GM19328 (cell line): ENCODE measurements at regions not wholly inside any gene's neighbourhood (a gene's known extent, or its start where the extent isn't known, plus 50 kb on each side); places are given as distances from the start of the nearest gene placed in this dataset.

Experiments used
- ATAC-seq: cut with Tn5 transposase; IDR thresholded peaks from one replicate; pipeline ENCODE4 v1.9.1; 2021; ENCODE audit warnings: mild to moderate bottlenecking, moderate library complexity; ENCODE audit not compliant: unreplicated experiment

DNA sequence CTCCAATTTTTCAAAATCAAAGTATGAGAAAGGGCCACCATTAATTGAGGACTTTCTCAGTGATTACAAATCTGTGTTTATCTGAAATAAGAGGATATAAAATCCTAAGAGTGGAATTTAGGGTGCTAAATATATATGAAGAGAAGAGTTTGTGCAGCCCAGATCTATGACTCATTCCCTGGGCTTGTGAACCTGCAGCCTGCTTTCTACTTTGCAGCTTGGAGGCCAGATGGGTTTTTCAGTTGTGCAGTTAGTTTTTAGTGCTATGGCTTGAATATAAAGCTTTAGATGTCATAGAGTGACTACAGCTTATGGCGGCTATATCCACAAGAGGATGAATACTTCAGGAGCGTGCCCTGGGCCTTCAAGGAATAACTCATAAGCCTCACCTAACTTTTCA is 1391.1 kb downstream of the FSTL5 start:
- no peak for ATAC-seq

- ATAC-seq, result no peak
These were observed 1368.6 kb downstream of the FSTL5 start for GRCh38 chr4:160795216-160795615.

DNA sequence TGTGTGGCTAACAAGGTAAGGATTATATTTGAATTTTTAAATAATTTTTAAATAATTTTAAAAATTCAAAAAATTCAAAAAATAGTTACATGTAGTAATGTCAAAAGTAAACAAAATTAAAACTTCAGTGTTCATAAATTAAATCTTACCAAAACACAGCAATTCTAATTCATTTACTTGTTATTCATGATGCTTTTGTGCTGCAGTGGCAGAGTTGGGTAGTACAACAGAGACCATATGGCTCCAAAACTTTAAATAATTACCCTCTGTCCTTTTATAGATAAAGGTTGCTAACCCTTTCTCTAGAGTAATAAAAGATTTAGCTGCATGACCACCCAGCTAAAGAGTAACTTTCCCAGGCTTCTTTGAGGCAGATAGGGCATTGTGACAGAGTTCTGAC is 1355.6 kb downstream of the FSTL5 start:
- ATAC-seq, result no peak

DNA sequence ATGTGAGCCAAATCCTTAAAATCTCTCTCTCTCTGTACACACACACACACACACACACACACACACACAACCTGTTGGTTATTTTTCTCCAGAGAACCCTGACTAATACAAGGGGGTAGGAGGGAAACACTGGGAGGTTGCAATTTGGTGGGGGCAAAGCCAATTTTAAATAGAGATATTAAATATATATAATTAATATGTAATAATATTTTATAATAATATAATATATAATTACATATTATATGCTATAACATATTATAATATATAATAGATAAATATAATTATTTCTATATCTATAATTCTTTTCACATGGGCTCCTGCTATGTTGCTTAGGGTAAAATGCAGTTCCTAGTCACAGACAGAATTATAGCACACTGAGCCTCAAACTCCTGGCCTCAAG is 1354.2 kb downstream of the FSTL5 start:
- ATAC-seq, result no peak

- ATAC-seq, result no peak
These were observed 1353.4 kb downstream of the FSTL5 start for GRCh38 chr4:160810424-160810823.

DNA sequence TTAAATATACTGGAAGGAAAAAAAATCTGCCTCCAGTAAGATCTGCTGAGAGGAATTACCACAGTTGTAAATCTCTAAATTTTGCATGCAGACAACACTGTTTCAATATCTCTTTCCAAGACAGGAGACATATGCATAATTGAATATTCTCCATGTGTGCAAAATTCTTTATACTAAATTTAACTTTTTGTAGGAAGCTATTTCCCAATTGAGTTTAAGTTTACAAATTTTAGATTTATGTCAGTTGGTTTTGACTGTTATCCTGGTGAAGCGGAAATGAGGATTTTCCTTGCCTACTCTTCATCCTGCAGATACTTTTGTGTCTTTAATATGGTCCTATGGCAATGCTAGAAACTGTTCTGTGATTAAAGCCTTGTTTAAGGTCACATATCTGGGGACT is 1352.9 kb downstream of the FSTL5 start:
- ATAC-seq, result no peak

- no peak for ATAC-seq
These were observed 1351.8 kb downstream of the FSTL5 start for GRCh38 chr4:160811956-160812355.

- ATAC-seq, result no peak
These were observed 1349.1 kb downstream of the FSTL5 start for GRCh38 chr4:160814726-160815125.

GRCh38 chr4:160818571-160818970 is 1345.2 kb downstream of the FSTL5 start:
- no peak for ATAC-seq

DNA sequence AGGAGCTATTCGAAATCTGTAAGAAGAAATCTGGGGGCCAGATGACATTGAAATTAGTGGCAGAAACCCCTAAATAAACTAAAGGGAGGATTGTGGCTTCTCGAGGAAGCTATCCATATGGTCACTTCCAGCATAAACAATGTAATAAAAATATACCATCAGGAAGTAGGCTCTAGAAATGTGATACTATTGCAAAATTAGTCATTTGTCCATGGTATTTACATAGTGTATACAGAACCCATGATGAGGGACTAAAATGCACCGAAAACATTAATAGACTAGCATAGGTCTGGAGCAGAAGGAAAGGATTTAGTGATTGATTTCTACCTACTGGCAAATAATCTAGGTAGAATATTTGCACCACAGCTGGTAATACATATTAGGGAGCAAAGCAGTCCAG is 1344.0 kb downstream of the FSTL5 start:
- no peak for ATAC-seq

DNA sequence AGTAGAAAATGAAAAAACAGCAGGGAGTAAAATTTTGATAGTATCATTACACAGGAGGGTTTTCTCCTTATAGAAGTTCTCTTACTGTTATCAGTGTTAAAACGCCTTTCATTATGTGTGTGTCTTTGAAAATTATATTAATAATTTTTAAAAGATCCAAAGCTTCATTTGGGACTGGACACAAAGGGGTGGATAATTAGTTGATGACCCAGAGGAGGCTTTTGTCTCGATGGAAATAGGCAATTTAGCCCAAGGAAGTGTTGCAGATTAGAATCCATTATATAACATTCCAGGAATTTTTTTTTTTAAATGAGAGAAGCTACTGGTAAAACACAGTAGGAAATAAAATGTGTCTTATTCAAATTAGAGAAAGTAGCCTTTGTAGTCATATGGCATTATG is 1339.3 kb downstream of the FSTL5 start:
- no peak for ATAC-seq

GRCh38 chr4:160825644-160826338 is 1338.0 kb downstream of the FSTL5 start:
- no peak for ATAC-seq

DNA sequence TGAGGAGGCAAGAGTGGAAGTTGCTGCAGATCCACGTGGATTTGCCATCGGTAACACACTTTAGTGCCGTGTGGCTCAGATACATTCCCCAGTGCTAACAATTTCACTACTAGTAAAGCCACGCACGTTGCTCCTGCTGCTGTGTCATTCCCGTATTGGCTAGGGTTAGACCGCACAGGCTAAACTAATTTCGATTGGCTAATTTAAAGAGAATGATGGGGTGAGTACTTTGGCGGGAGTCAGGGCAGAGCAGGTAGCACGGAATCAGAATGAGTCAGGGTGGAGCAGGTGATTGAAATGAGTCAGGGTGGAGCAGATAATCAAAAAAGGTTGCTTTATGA is 1337.5 kb downstream of the FSTL5 start:
- no peak for ATAC-seq

DNA sequence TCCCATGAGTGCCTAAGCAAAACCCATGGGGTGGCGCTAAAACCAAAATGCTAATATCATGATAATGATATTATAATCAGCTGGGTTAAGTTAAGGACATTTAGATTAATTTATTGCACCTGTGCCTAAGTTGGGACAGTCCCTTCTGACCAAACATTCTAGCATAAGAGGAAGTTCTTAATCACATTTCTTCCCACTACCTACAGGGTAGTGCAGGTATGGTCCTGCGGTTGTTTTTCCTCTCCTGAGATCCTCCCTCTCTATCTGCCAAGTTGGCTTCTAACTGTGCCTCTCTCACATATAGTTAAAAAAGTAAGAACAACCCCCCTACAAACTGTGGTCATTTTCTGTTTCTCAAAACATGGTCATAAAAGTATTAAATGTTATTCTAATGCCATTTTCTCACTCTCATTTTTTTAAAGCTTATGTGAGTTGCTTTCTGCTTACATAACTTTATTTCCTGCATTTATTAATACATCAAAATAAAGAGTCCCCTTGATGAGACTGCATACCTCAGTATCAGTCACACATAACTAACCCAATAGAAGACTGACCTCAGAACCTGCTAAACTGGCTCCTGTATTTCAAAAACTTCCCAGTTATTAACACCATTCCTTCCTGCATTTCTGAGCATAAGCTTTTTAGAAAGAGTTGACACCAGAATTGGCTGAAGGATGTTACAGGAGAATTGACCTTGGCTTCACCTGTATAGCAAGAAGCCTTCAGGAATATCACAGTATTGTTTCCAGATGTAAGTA is 1332.5 kb downstream of the FSTL5 start:
- no peak for ATAC-seq

DNA sequence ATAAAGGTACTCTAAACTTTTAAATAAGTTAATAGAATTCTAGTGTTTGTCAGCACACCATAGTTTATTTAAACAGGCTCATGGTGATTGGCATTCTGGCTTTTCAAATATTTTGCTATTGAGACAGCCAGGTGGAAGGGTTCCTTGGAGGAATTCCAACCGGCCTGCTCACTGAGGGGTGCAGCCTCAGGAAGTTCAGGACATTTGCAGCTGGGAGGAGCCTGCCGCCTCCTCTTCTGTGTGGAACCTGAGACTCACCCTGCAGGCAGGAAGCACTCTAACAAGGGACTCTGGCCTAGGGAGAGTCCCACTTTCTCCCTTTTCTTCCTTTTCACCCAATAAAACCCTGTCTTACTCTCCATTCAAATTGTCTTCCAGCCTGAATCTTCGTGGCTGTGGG is 1328.0 kb downstream of the FSTL5 start:
- ATAC-seq, result no peak

DNA sequence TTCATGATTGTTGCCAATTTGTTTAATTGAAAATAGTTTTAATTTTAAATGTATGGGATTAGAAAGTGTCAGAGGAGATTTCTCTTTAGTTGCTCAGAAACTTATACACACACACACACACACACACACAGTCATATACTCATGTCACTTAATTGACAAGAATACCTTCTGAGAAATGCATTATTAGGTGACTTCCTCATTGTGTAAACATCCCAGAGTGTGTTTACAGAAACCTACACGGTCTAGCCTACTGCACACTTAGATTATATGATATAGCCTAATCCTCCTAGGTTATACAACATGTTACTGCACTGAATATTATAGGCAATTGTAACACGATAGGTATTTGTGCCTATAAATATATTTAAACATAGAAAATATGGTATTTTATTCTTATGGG is 1327.4 kb downstream of the FSTL5 start:
- no peak for ATAC-seq

DNA sequence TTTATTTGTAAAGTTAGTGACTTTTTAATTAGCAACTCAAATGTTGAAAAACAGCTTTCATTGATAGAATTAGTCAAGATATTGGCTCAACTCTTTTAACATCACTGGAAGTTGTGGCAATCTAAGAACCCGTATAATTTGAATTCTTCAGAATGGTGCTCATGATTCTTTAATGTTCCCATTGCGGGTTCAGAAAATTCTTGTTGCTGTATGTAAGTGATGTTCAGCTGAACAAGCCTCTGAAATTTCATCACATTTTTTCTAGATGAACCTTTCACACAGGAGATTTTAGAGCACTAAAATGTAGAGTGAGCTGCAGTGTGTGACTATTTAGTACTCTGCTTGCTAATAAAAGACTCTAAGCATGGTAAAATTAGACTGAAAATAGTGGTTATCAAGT is 1317.7 kb downstream of the FSTL5 start:
- no peak for ATAC-seq

- no peak for ATAC-seq
These were observed 1316.6 kb downstream of the FSTL5 start for GRCh38 chr4:160847228-160847627.

DNA sequence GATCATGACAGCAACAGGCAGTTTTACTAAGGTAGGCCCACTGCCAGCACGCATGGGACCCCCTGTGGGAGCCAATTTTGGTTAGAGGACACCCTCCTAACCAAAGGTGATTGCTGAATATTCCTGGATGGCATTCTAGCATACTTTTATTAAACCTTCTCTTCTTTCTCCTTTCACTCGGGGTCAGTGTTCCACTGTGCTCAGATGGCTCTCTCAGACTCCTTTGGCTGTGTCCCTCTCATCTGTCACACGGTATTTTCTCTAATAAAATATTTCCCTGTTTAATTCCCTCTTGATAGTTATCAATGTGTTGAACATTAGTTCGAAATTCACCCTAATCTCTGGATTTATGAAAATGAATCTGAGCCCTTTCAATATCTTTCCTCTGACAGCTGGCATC is 1315.3 kb downstream of the FSTL5 start:
- ATAC-seq, result no peak

DNA sequence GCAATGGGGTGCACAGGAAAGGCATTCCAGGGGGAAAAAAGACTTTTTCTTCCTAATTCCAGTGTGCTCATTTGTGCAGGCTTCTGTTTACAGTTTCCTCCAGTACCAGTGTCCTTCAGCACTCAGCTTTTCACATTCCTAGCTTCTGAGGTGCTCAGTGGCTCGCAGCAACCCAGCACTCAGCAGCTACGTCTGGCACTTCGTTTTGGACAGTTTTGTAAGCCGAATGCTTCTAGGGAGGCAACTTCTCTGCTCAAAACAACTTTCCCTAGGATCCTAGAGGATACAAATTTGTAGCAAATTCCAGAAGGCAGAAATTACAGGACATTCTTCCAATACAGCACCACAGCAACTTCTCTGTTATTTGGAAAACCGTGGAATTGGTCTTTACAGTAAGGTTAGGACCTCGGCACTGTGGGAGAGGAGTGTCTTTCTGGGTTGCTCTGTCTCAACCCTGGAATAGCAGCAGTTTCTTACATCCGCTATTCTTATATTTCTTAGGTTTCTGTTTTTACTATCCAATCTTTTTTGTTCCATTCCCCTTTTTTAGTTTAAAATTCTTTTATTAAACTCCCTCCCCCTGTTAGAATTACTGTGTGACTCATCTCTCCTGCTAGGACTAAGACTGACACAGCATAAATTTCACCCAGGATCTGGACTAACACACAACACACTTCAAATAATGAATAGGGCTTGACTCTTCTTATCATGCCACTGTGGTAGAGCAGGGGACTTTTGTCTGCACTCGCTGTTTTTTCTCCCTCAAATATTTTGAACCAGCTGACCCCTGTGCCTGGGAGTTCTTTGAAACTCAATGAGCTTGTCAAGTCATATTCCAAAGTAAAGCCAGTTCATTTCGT is 1314.7 kb downstream of the FSTL5 start:
- no peak for ATAC-seq

GRCh38 chr4:160864253-160864652 is 1299.5 kb downstream of the FSTL5 start:
- no peak for ATAC-seq

DNA sequence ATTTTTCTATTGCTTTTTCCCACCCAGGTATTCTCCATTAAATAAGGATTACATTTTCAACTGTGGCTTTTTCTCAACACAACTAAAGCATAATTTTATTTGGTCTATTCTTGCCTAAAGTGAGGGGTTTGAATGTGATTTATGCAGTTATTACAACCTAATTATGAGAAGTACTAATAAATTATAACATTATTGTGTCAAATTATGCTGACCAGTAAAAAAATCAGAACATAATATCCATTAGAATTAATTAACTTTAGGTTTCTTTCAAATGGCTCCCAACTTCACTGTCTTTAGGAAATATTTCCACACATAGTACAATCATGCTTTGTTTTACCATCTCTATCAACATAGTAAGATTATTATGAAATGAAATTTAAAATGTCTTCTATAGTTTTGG is 1293.9 kb downstream of the FSTL5 start:
- no peak for ATAC-seq
